GM21526 (cell line): ENCODE measurements at regions not wholly inside any gene's neighbourhood (a gene's known extent, or its start where the extent isn't known, plus 50 kb on each side); places are given as distances from the start of the nearest gene placed in this dataset.

ENCODE experiments used
- ATAC-seq: cut with Tn5 transposase; IDR thresholded peaks from one replicate; pipeline ENCODE4 v1.9.1; 2021; ENCODE audit warnings: moderate library complexity; ENCODE audit not compliant: unreplicated experiment, low FRiP score

- no peak for ATAC-seq
These were observed 352.4 kb downstream of the IRX2 start for GRCh38 chr5:2399096-2399495.

GRCh38 chr5:2393556-2393955, 357.9 kb downstream of the IRX2 start:
- ATAC-seq, result no peak

- ATAC-seq, result no peak
These were observed 359.9 kb downstream of the IRX2 start for GRCh38 chr5:2391566-2391965.

GRCh38 chr5:2391021-2391420, 360.5 kb downstream of the IRX2 start:
- no peak for ATAC-seq

- no peak for ATAC-seq
These were observed 362.9 kb downstream of the IRX2 start for GRCh38 chr5:2388571-2388970.

- ATAC-seq, result no peak
These were observed 363.7 kb downstream of the IRX2 start for GRCh38 chr5:2387634-2388325.

- no peak for ATAC-seq
These were observed 364.2 kb downstream of the IRX2 start for GRCh38 chr5:2387250-2387633.

GRCh38 chr5:2385818-2386217, 365.7 kb downstream of the IRX2 start:
- no peak for ATAC-seq

- no peak for ATAC-seq
These were observed 367.8 kb downstream of the IRX2 start for GRCh38 chr5:2383698-2384065.

- no peak for ATAC-seq
These were observed 368.4 kb downstream of the IRX2 start for GRCh38 chr5:2382776-2383697.

GRCh38 chr5:2381861-2382260, 369.6 kb downstream of the IRX2 start:
- ATAC-seq, result no peak

- ATAC-seq, result no peak
These were observed 370.4 kb downstream of the IRX2 start for GRCh38 chr5:2381070-2381469.

GRCh38 chr5:2378976-2379375, 372.5 kb downstream of the IRX2 start:
- ATAC-seq, result no peak

GRCh38 chr5:2378108-2378507, 373.4 kb downstream of the IRX2 start:
- ATAC-seq, result no peak

- no peak for ATAC-seq
These were observed 375.0 kb downstream of the IRX2 start for GRCh38 chr5:2376486-2376885.

- no peak for ATAC-seq
These were observed 375.7 kb downstream of the IRX2 start for GRCh38 chr5:2375757-2376250.

GRCh38 chr5:2375291-2375690, 376.2 kb downstream of the IRX2 start:
- no peak for ATAC-seq

- no peak for ATAC-seq
These were observed 376.8 kb downstream of the IRX2 start for GRCh38 chr5:2374703-2375102.

- no peak for ATAC-seq
These were observed 377.8 kb downstream of the IRX2 start for GRCh38 chr5:2373631-2374030.

- ATAC-seq, result no peak
These were observed 380.1 kb downstream of the IRX2 start for GRCh38 chr5:2371419-2371710.

GRCh38 chr5:2370626-2371418, 380.7 kb downstream of the IRX2 start:
- ATAC-seq, result no peak
